ENCODE measurements at regions not wholly inside any gene's neighbourhood (a gene's known extent, or its start where the extent isn't known, plus 50 kb on each side); places are given as distances from the start of the nearest gene placed in this dataset.

GRCh38 chr10:91705948-91706670 is 73.2 kb upstream of the PPP1R3C start (continued):
- TF ChIP-seq NR2C1 (IDR thresholded peaks at IDR 0.05) (peak; percentile 56; the same call in 1 of the 2 replicates), NR2C1 (tag; IDR thresholded peaks at IDR 0.05) (peak; percentile 91), MEIS2 (IDR thresholded peaks at IDR 0.05; ENCODE audit: partially characterized antibody) (peak; percentile 59), MCM7 (IDR thresholded peaks at IDR 0.05) (no peak), ZNF217 (CRISPR knock-in tag; IDR thresholded peaks at IDR 0.05) (no peak), ZNF584 (CRISPR knock-in tag; IDR thresholded peaks at IDR 0.05; ENCODE audit: low read depth) (peak; percentile 88), ZBTB2 (IDR thresholded peaks at IDR 0.05) (no peak), LEF1 (IDR thresholded peaks at IDR 0.05) (peak; percentile 34; the same call in 1 of the 2 replicates), CREB3L1 (IDR thresholded peaks at IDR 0.05; ENCODE audit: borderline replicate concordance, low read depth) (no peak), MTA1 (IDR thresholded peaks at IDR 0.05; ENCODE audit: borderline replicate concordance) (no peak), ATF3 (IDR thresholded peaks at IDR 0.05) (peak; percentile 82; the same call in 1 of the 2 replicates), ATF3 (CRISPR knock-in tag; conservative IDR thresholded peaks at IDR 0.05) (no peak), RNF2 (IDR thresholded peaks at IDR 0.05) (no peak; the same call in 1 of the 2 replicates), ELF4 (CRISPR knock-in tag; IDR thresholded peaks at IDR 0.05) (no peak), RCOR1 (IDR thresholded peaks at IDR 0.05; ENCODE audit: borderline replicate concordance in 1 of 2, low read depth in 2 of 2, low read length in 2 of 2) (peak in 1 of 2 experiments; percentile 68; a peak in 1 of 4 replicates), DMBX1 (CRISPR knock-in tag; IDR thresholded peaks at IDR 0.05; ENCODE audit: borderline replicate concordance) (peak; percentile 80; the same call in 1 of the 2 replicates), TSHZ1 (CRISPR knock-in tag; IDR thresholded peaks at IDR 0.05) (no peak), GATA2 (CRISPR knock-in tag; IDR thresholded peaks at IDR 0.05) (no peak), HDGF (IDR thresholded peaks at IDR 0.05) (no peak), ZNF583 (CRISPR knock-in tag; IDR thresholded peaks at IDR 0.05) (peak; percentile 45; the same call in 1 of the 2 replicates), ZNF23 (CRISPR knock-in tag; IDR thresholded peaks at IDR 0.05) (no peak), BRD9 (IDR thresholded peaks at IDR 0.05; ENCODE audit: low read depth, partially characterized antibody) (peak; percentile 60)
